ENCODE measurements at regions not wholly inside any gene's neighbourhood (a gene's known extent, or its start where the extent isn't known, plus 50 kb on each side); places are given as distances from the start of the nearest gene placed in this dataset.

DNA sequence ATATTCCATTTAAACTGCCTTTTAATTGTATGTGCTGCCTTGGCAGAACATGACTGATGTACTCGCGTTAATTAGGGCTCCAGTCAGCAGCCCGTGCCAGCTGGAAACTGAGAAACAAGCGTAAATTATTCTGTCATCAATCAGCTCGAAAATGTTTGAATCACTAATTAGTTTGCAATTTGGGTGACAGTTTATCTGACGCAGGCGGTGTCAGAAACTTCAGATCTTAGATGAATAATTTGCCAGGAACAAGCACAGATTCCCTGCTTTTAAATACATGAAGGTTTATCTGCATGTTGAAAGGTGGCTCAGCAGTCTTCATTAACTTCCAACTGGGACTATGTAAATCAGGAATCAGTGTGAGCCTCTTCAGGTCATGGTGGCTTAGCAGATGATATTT, 176.0 kb upstream of the TLE4 start:
- H3K4me1 Mint-ChIP-seq (ENCODE audit: unreplicated experiment) = no peaks in the 10 kb centered on the region
- no peak overlapping the region for H3K27ac Mint-ChIP-seq (ENCODE audit: unreplicated experiment)

DNA sequence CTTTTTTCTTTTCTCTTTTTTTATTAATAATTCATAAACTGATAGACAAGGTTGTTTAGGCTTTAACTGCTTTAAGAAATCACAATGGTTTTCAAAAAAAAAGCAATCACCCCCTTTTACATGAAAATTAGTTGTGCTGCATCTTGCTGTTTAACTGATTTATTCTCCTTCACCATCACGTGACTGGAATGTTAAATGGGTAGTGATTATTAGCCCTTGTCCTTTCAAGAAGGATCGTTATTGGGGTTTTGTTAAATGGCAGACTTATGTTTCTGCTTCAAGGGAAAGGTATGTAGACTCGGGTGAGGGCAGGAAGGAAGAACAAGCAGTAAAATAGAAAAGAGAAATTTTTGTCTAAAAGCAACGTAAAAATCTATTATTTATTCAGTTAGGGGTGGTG, 175.6 kb upstream of the TLE4 start:
- Mint-ChIP-seq H3K4me1 (ENCODE audit: unreplicated experiment) (no peaks in the 10 kb centered on the region), H3K36me3 (ENCODE audit: low read depth, unreplicated experiment) (no peaks in the 10 kb centered on the region), H3K9me3 (ENCODE audit: unreplicated experiment) (no peaks in the 10 kb centered on the region), H3K4me3 (ENCODE audit: unreplicated experiment) (no peak overlapping the region), H3K27ac (ENCODE audit: unreplicated experiment) (no peak overlapping the region), H3K27me3 (ENCODE audit: unreplicated experiment) (no peaks in the 10 kb centered on the region)
- no peak for DNase-seq (ENCODE audit: low spot score)
- TF ChIP-seq, protein P1, sequence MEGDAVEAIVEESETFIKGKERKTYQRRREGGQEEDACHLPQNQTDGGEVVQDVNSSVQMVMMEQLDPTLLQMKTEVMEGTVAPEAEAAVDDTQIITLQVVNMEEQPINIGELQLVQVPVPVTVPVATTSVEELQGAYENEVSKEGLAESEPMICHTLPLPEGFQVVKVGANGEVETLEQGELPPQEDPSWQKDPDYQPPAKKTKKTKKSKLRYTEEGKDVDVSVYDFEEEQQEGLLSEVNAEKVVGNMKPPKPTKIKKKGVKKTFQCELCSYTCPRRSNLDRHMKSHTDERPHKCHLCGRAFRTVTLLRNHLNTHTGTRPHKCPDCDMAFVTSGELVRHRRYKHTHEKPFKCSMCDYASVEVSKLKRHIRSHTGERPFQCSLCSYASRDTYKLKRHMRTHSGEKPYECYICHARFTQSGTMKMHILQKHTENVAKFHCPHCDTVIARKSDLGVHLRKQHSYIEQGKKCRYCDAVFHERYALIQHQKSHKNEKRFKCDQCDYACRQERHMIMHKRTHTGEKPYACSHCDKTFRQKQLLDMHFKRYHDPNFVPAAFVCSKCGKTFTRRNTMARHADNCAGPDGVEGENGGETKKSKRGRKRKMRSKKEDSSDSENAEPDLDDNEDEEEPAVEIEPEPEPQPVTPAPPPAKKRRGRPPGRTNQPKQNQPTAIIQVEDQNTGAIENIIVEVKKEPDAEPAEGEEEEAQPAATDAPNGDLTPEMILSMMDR (IDR thresholded peaks at IDR 0.05; ENCODE audit: unreplicated experiment) = no peak

More for the DNA sequence above, 176.0 kb upstream of the TLE4 start:
- H3K4me3 Mint-ChIP-seq (ENCODE audit: unreplicated experiment) = no peak overlapping the region
- TF ChIP-seq, protein P1 (IDR thresholded peaks at IDR 0.05; ENCODE audit: unreplicated experiment) = no peak
- no peaks in the 10 kb centered on the region for H3K9me3 Mint-ChIP-seq (ENCODE audit: unreplicated experiment)
- no peaks in the 10 kb centered on the region for H3K36me3 Mint-ChIP-seq (ENCODE audit: low read depth, unreplicated experiment)
- no peak for DNase-seq (ENCODE audit: low spot score)
- H3K27me3 Mint-ChIP-seq (ENCODE audit: unreplicated experiment) = no peaks in the 10 kb centered on the region

DNA sequence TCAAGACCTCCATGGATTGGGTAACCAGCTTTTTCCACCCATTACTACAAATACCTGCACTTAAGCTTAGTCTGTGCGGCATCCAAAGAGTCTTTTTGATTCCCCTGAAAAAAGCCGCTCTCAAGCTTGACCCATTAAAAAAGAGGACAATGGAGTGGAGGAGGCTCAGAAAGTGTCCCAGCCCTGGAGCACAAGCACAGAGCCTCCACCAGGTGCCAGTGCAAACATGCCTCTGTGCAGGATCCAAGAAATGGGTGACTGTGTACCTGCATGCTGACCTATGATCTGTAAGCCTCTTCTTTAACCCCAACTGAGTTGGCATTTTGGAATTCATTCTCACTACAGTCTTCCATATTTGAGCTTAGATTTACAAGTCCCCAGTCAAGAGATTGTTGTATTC, 168.3 kb upstream of the TLE4 start:
- no peak overlapping the region for H3K4me3 Mint-ChIP-seq (ENCODE audit: unreplicated experiment)
- H3K36me3 Mint-ChIP-seq (ENCODE audit: low read depth, unreplicated experiment) = no peaks in the 10 kb centered on the region
- peaks cover 2% of the 10 kb centered on the region for H3K27me3 Mint-ChIP-seq (ENCODE audit: unreplicated experiment)
- H3K9me3 Mint-ChIP-seq (ENCODE audit: unreplicated experiment) = no peaks in the 10 kb centered on the region
- peaks cover 3% of the 10 kb centered on the region for H3K4me1 Mint-ChIP-seq (ENCODE audit: unreplicated experiment)
- TF ChIP-seq, protein P1 (IDR thresholded peaks at IDR 0.05; ENCODE audit: unreplicated experiment) = no peak
- H3K27ac Mint-ChIP-seq (ENCODE audit: unreplicated experiment) = no peak overlapping the region
- no peak for DNase-seq (ENCODE audit: low spot score)

DNA sequence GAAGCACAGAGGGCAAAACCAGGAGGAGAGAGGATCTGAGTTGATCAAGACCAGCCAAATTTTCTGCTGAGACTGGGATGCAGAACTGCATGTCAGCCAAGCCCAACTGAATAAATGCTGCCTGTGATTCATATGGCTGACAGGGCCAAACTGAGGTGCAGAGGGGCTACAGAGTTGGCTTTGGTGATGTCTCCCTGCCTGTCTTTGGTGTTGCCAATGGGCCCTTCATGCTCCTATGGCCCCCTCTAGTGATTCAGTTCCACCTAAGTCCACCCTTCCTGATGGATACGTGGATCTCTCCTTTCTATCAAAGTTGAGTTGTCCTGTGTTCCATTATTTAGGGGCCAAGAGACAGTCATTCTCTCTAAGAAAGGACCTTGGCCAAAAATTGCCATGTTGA, 163.6 kb upstream of the TLE4 start:
- H3K36me3 Mint-ChIP-seq (ENCODE audit: low read depth, unreplicated experiment) = no peaks in the 10 kb centered on the region
- DNase-seq (ENCODE audit: low spot score) = no peak
- H3K27ac Mint-ChIP-seq (ENCODE audit: unreplicated experiment) = no peak overlapping the region

DNA sequence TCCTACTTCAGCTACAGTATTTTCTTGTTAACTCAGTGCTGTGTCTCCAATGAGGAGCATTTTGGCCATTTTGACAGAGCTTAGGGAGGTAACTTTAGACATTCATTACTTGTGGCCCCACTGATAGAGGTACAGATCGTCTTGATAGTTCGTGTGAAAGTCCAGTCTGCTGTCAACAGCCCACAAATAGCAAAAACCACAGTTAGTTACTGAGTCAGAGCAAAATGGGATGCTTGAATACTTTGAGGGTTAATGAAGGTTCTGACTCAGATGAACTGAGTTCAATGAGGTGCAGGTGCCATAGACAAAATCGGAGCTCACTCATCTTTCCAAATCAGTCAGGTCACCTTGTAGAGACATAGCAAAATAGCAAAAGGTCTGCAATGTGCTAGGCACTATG, 163.1 kb upstream of the TLE4 start:
- DNase-seq (ENCODE audit: low spot score) = no peak
- H3K27me3 Mint-ChIP-seq (ENCODE audit: unreplicated experiment) = no peaks in the 10 kb centered on the region
- H3K9me3 Mint-ChIP-seq (ENCODE audit: unreplicated experiment) = no peaks in the 10 kb centered on the region
- no peak overlapping the region for H3K4me3 Mint-ChIP-seq (ENCODE audit: unreplicated experiment)
- no peaks in the 10 kb centered on the region for H3K36me3 Mint-ChIP-seq (ENCODE audit: low read depth, unreplicated experiment)
- TF ChIP-seq, protein P1 (IDR thresholded peaks at IDR 0.05; ENCODE audit: unreplicated experiment) = no peak
- H3K4me1 Mint-ChIP-seq (ENCODE audit: unreplicated experiment) = peaks cover 3% of the 10 kb centered on the region
- H3K27ac Mint-ChIP-seq (ENCODE audit: unreplicated experiment) = no peak overlapping the region

More for the DNA sequence above, 163.6 kb upstream of the TLE4 start:
- Mint-ChIP-seq H3K4me1 (ENCODE audit: unreplicated experiment) (peaks cover 3% of the 10 kb centered on the region), H3K27me3 (ENCODE audit: unreplicated experiment) (no peaks in the 10 kb centered on the region), H3K9me3 (ENCODE audit: unreplicated experiment) (no peaks in the 10 kb centered on the region), H3K4me3 (ENCODE audit: unreplicated experiment) (no peak overlapping the region)
- TF ChIP-seq, protein P1 (IDR thresholded peaks at IDR 0.05; ENCODE audit: unreplicated experiment) = no peak
